Kidney (tissue), 13 donors: ENCODE measurements at regions not wholly inside any gene's neighbourhood (a gene's known extent, or its start where the extent isn't known, plus 50 kb on each side); places are given as distances from the start of the nearest gene placed in this dataset.

Source experiments
- DNase-seq, 5 donors: peaks; one replicate each; pipeline ENCODE4 v3.0.0-alpha.2; 2013 to 2020
- FAIRE-seq: peaks from 2 replicates; lab custom pipeline; 2012; peaks lifted over from hg19 to GRCh38; lab: Jason Lieb, UNC
- H3K27ac ChIP-seq, 2 donors: one replicate each; pipeline ENCODE4 v1.7.0; 2013; ENCODE audit warnings: low read depth in 2 of 2, low read length in 2 of 2, inconsistent platforms in 1 of 2
- H3K27me3 ChIP-seq: one replicate; pipeline ENCODE4 v1.7.1; 2013; ENCODE audit warnings: low read length, inconsistent platforms; ENCODE audit not compliant: control insufficient read depth, insufficient read depth
- H3K36me3 ChIP-seq, 3 donors: one replicate each; pipeline versions ENCODE4 v1.7.0 to v1.7.1; 2013; ENCODE audit warnings: low read length in 3 of 3, control low read depth in 1 of 3, inconsistent platforms in 1 of 3; ENCODE audit not compliant: insufficient read depth in 3 of 3, control insufficient read depth in 2 of 3
- H3K4me1 ChIP-seq, 3 donors: one replicate each; pipeline versions ENCODE4 v1.7.0 to v1.7.1; 2013; ENCODE audit warnings: low read length in 3 of 3, inconsistent platforms in 1 of 3, low read depth in 1 of 3; ENCODE audit not compliant: control insufficient read depth in 2 of 3, insufficient read depth in 2 of 3
- H3K4me3 ChIP-seq, 3 donors: one replicate each; pipeline versions ENCODE4 v1.7.0 to v1.8.1; 2013; ENCODE audit warnings: low read length in 3 of 3, control low read depth in 1 of 3, inconsistent platforms in 1 of 3
- H3K9ac ChIP-seq, 3 donors: one replicate each; pipeline versions ENCODE4 v1.7.0 to v1.7.1; 2013; ENCODE audit warnings: low read length in 3 of 3, control low read depth in 1 of 3, inconsistent platforms in 1 of 3
- H3K9me3 ChIP-seq, 3 donors: one replicate each; pipeline versions ENCODE4 v1.7.0 to v1.7.1; 2013; ENCODE audit warnings: low read length in 3 of 3, control low read depth in 1 of 3, inconsistent platforms in 1 of 3; ENCODE audit not compliant: control insufficient read depth in 2 of 3, insufficient read depth in 1 of 3
- CTCF ChIP-seq: IDR thresholded peaks from 3 replicates; pipeline ENCODE4 v1.5.1; 2012; ENCODE audit warnings: mild to moderate bottlenecking, moderate library complexity, borderline replicate concordance; ENCODE audit not compliant: insufficient read depth; ENCODE audit errors: extremely low read depth
- intact Hi-C: fragments of 100-400 bp; cut with DNase I; formaldehyde crosslinking; loops from one replicate; pipeline ENCODE4 v1.11.1; 2022
- donor health status: control.
- donor health status: control.
- donor health status: control.
- donor health status: control.
- donor health status: control.
- donor health status: DM: yes; HTN: yes; CAD: no.
- donor health status: Normal renal cell carcinoma (clear cell type).

GRCh38 chr18:33517950-33518349, 60.1 kb upstream of the ASXL3 start:
- DNase-seq (no peak), FAIRE-seq (no peak)
- no peaks in the 10 kb centered on the region for H3K27me3 ChIP-seq
- intact Hi-C loops = no loop called here
- H3K27ac ChIP-seq = no peak overlapping the region
- H3K9ac ChIP-seq = no peak overlapping the region
- H3K9me3 ChIP-seq = no peaks in the 10 kb centered on the region
- H3K4me1 ChIP-seq = no peaks in the 10 kb centered on the region
- H3K4me3 ChIP-seq = no peak overlapping the region
- TF ChIP-seq CTCF = no peak
- H3K36me3 ChIP-seq = no peaks in the 10 kb centered on the region

GRCh38 chr18:33513027-33513426, 65.0 kb upstream of the ASXL3 start:
- Histone ChIP-seq H3K9me3 (no peaks in the 10 kb centered on the region), H3K36me3 (no peaks in the 10 kb centered on the region), H3K27me3 (no peaks in the 10 kb centered on the region), H3K9ac (no peak overlapping the region), H3K27ac (no peak overlapping the region), H3K4me3 (no peak overlapping the region), H3K4me1 (no peaks in the 10 kb centered on the region)
- DNase-seq = no peak
- intact Hi-C loops = no loop called here
- no peak for TF ChIP-seq CTCF
- no peak for FAIRE-seq

GRCh38 chr18:33507019-33507418, 66.5 kb upstream of the CCDC178 start:
- TF ChIP-seq CTCF = no peak
- Histone ChIP-seq H3K27ac (no peak overlapping the region), H3K4me3 (no peak overlapping the region), H3K9ac (no peak overlapping the region), H3K36me3 (no peaks in the 10 kb centered on the region), H3K9me3 (no peaks in the 10 kb centered on the region), H3K27me3 (no peaks in the 10 kb centered on the region), H3K4me1 (no peaks in the 10 kb centered on the region)
- no peak for FAIRE-seq
- intact Hi-C loops = no loop called here
- DNase-seq = no peak

GRCh38 chr18:33505798-33506197, 65.3 kb upstream of the CCDC178 start:
- TF ChIP-seq CTCF = no peak
- H3K27ac ChIP-seq = no peak overlapping the region
- H3K27me3 ChIP-seq = no peaks in the 10 kb centered on the region
- DNase-seq (no peak), FAIRE-seq (no peak)
- H3K36me3 ChIP-seq = no peaks in the 10 kb centered on the region
- intact Hi-C loops = no loop called here
- H3K9ac ChIP-seq = no peak overlapping the region
- H3K4me3 ChIP-seq = peak overlapping the region in 1 of 3 donors; percentile 20
- H3K9me3 ChIP-seq = no peaks in the 10 kb centered on the region
- no peaks in the 10 kb centered on the region for H3K4me1 ChIP-seq
